Astrocyte (in vitro differentiated cells and primary cell): ENCODE measurements at regions not wholly inside any gene's neighbourhood (a gene's known extent, or its start where the extent isn't known, plus 50 kb on each side); places are given as distances from the start of the nearest gene placed in this dataset.

Source experiments
- DNase-seq: peaks from one replicate; pipeline ENCODE4 v3.0.0-alpha.2; 2010; ENCODE audit warnings: low read depth
- FAIRE-seq: peaks from 2 replicates; lab custom pipeline; 2011; peaks lifted over from hg19 to GRCh38; lab: Jason Lieb, UNC
- H2AFZ ChIP-seq: 2 replicates; pipeline ENCODE4 v1.6.0; 2012; ENCODE audit warnings: low read depth, low read length, inconsistent platforms
- H3K27ac ChIP-seq: 2 replicates; pipeline ENCODE4 v1.5.1; 2011; ENCODE audit warnings: low read depth, low read length, inconsistent platforms
- H3K27me3 ChIP-seq: 2 replicates; pipeline ENCODE4 v1.6.0; 2011; ENCODE audit warnings: low read length, inconsistent platforms; ENCODE audit not compliant: insufficient read depth
- H3K36me3 ChIP-seq: 2 replicates; pipeline ENCODE4 v1.5.1; 2011; ENCODE audit warnings: low read length, inconsistent platforms; ENCODE audit not compliant: insufficient read depth
- H3K4me1 ChIP-seq: 2 replicates; pipeline ENCODE4 v1.5.1; 2011; ENCODE audit warnings: low read length, inconsistent platforms; ENCODE audit not compliant: insufficient read depth
- H3K4me2 ChIP-seq: 2 replicates; pipeline ENCODE4 v1.6.0; 2012; ENCODE audit warnings: low read length, inconsistent platforms
- H3K4me3 ChIP-seq: 2 replicates; pipeline ENCODE4 v1.5.1; 2011; ENCODE audit warnings: low read depth, mild to moderate bottlenecking, low read length, inconsistent platforms; ENCODE audit not compliant: insufficient read depth
- H3K79me2 ChIP-seq: 2 replicates; pipeline ENCODE4 v1.6.0; 2012; ENCODE audit warnings: mild to moderate bottlenecking, low read length, inconsistent platforms; ENCODE audit not compliant: insufficient read depth
- H3K9ac ChIP-seq: 2 replicates; pipeline ENCODE4 v1.6.0; 2012; ENCODE audit warnings: mild to moderate bottlenecking, low read length, inconsistent platforms
- H3K9me3 ChIP-seq: 2 replicates; pipeline ENCODE4 v1.5.1; 2012; ENCODE audit warnings: low read depth, mild to moderate bottlenecking, low read length, inconsistent platforms; ENCODE audit not compliant: insufficient read depth
- H4K20me1 ChIP-seq: 2 replicates; pipeline ENCODE4 v1.6.0; 2012; ENCODE audit warnings: low read length, inconsistent platforms; ENCODE audit not compliant: insufficient read depth
- H3K27ac Mint-ChIP-seq: one replicate; pipeline ENCODE4 v1.8.0; 2021; ENCODE audit warnings: mild to moderate bottlenecking, mixed read lengths; ENCODE audit not compliant: unreplicated experiment
- H3K27me3 Mint-ChIP-seq: one replicate; pipeline ENCODE4 v1.8.0; 2021; ENCODE audit warnings: low read depth, mixed read lengths; ENCODE audit not compliant: unreplicated experiment
- H3K36me3 Mint-ChIP-seq: one replicate; pipeline ENCODE4 v1.8.0; 2021; ENCODE audit warnings: low read depth, mixed read lengths; ENCODE audit not compliant: unreplicated experiment
- H3K4me1 Mint-ChIP-seq: one replicate; pipeline ENCODE4 v1.8.0; 2021; ENCODE audit warnings: low read depth, mixed read lengths; ENCODE audit not compliant: unreplicated experiment
- H3K4me3 Mint-ChIP-seq: one replicate; pipeline ENCODE4 v1.8.0; 2021; ENCODE audit warnings: mild to moderate bottlenecking, moderate library complexity, mixed read lengths; ENCODE audit not compliant: unreplicated experiment
- H3K9me3 Mint-ChIP-seq: one replicate; pipeline ENCODE4 v1.8.0; 2021; ENCODE audit warnings: mild to moderate bottlenecking, mixed read lengths; ENCODE audit not compliant: unreplicated experiment
- EZH2 ChIP-seq: IDR thresholded peaks from 2 replicates; pipeline ENCODE4 v1.6.1; 2012; ENCODE audit warnings: mild to moderate bottlenecking, low read length, inconsistent platforms; ENCODE audit not compliant: insufficient read depth
- TF ChIP-seq, protein P1 (sequence below): IDR thresholded peaks from 2 replicates; pipeline ENCODE4 v1.5.1; 2011; ENCODE audit warnings: low read depth, mild to moderate bottlenecking, inconsistent platforms, low read length, moderate library complexity; ENCODE audit not compliant: insufficient read depth

- H3K4me1 Mint-ChIP-seq = peaks cover 11% of the 10 kb centered on the region
- Histone ChIP-seq H3K4me3 (no peak overlapping the region), H3K9ac (no peak overlapping the region), H3K79me2 (no peaks in the 10 kb centered on the region), H3K4me2 (no peak overlapping the region), H3K36me3 (no peaks in the 10 kb centered on the region), H4K20me1 (no peaks in the 10 kb centered on the region), H3K9me3 (no peaks in the 10 kb centered on the region), H2AFZ (peak overlapping the region; percentile 12), H3K27me3 (no peaks in the 10 kb centered on the region), H3K4me1 (no peaks in the 10 kb centered on the region), H3K27ac (no peak overlapping the region)
- DNase-seq (peak; percentile 73), FAIRE-seq (no peak)
- H3K36me3 Mint-ChIP-seq = no peaks in the 10 kb centered on the region
- H3K27ac Mint-ChIP-seq = peak overlapping the region; percentile 88
- no peak for TF ChIP-seq EZH2
- TF ChIP-seq, protein P1, sequence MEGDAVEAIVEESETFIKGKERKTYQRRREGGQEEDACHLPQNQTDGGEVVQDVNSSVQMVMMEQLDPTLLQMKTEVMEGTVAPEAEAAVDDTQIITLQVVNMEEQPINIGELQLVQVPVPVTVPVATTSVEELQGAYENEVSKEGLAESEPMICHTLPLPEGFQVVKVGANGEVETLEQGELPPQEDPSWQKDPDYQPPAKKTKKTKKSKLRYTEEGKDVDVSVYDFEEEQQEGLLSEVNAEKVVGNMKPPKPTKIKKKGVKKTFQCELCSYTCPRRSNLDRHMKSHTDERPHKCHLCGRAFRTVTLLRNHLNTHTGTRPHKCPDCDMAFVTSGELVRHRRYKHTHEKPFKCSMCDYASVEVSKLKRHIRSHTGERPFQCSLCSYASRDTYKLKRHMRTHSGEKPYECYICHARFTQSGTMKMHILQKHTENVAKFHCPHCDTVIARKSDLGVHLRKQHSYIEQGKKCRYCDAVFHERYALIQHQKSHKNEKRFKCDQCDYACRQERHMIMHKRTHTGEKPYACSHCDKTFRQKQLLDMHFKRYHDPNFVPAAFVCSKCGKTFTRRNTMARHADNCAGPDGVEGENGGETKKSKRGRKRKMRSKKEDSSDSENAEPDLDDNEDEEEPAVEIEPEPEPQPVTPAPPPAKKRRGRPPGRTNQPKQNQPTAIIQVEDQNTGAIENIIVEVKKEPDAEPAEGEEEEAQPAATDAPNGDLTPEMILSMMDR = no peak
- H3K27me3 Mint-ChIP-seq = no peaks in the 10 kb centered on the region
- no peaks in the 10 kb centered on the region for H3K9me3 Mint-ChIP-seq
- no peak overlapping the region for H3K4me3 Mint-ChIP-seq
Observed at GRCh38 chr18:66792466-66792865, 188.6 kb upstream of the CDH19 start.

- no peaks in the 10 kb centered on the region for H3K36me3 ChIP-seq
- no peak overlapping the region for H3K4me2 ChIP-seq
- H3K9me3 Mint-ChIP-seq = no peaks in the 10 kb centered on the region
- no peaks in the 10 kb centered on the region for H3K9me3 ChIP-seq
- H3K4me1 Mint-ChIP-seq = no peaks in the 10 kb centered on the region
- H3K27me3 ChIP-seq = no peaks in the 10 kb centered on the region
- no peak for DNase-seq
- no peak overlapping the region for H2AFZ ChIP-seq
- no peak overlapping the region for H3K27ac ChIP-seq
- no peak overlapping the region for H3K9ac ChIP-seq
- H3K4me1 ChIP-seq = no peaks in the 10 kb centered on the region
- FAIRE-seq = no peak
- no peak overlapping the region for H3K4me3 ChIP-seq
- H3K27ac Mint-ChIP-seq = no peak overlapping the region
- H4K20me1 ChIP-seq = no peaks in the 10 kb centered on the region
- H3K4me3 Mint-ChIP-seq = no peak overlapping the region
- no peaks in the 10 kb centered on the region for H3K27me3 Mint-ChIP-seq
- no peaks in the 10 kb centered on the region for H3K79me2 ChIP-seq
- no peaks in the 10 kb centered on the region for H3K36me3 Mint-ChIP-seq
- TF ChIP-seq EZH2 = no peak
- TF ChIP-seq, protein P1 = no peak
Observed at GRCh38 chr18:66780609-66781008, 176.7 kb upstream of the CDH19 start.

- no peak overlapping the region for H3K27ac Mint-ChIP-seq
- no peaks in the 10 kb centered on the region for H3K4me1 ChIP-seq
- no peak overlapping the region for H3K4me2 ChIP-seq
- H3K79me2 ChIP-seq = no peaks in the 10 kb centered on the region
- DNase-seq = no peak
- no peak overlapping the region for H3K4me3 Mint-ChIP-seq
- no peaks in the 10 kb centered on the region for H3K9me3 Mint-ChIP-seq
- H4K20me1 ChIP-seq = no peaks in the 10 kb centered on the region
- no peak overlapping the region for H3K27ac ChIP-seq
- no peaks in the 10 kb centered on the region for H3K27me3 ChIP-seq
- H3K9ac ChIP-seq = no peak overlapping the region
- FAIRE-seq = no peak
- H3K9me3 ChIP-seq = no peaks in the 10 kb centered on the region
- H3K27me3 Mint-ChIP-seq = no peaks in the 10 kb centered on the region
- no peaks in the 10 kb centered on the region for H3K4me1 Mint-ChIP-seq
- no peak overlapping the region for H2AFZ ChIP-seq
- H3K36me3 ChIP-seq = no peaks in the 10 kb centered on the region
- no peak for TF ChIP-seq EZH2
- TF ChIP-seq, protein P1 = no peak
- H3K4me3 ChIP-seq = no peak overlapping the region
- no peaks in the 10 kb centered on the region for H3K36me3 Mint-ChIP-seq
Observed at GRCh38 chr18:66778048-66778447, 174.2 kb upstream of the CDH19 start.
